H1 (cell line): ENCODE measurements at regions not wholly inside any gene's neighbourhood (a gene's known extent, or its start where the extent isn't known, plus 50 kb on each side); places are given as distances from the start of the nearest gene placed in this dataset.

ENCODE experiments used
- TAF1 ChIP-seq: IDR thresholded peaks from 2 replicates; pipeline ENCODE4 v1.6.1; 2011; ENCODE audit warnings: mild to moderate bottlenecking, low read depth, low read length
- TF ChIP-seq, protein P1 (sequence below), 3 experiments: IDR thresholded peaks; 1 replicate in 2 of 3; 2 replicates in 1 of 3; pipeline versions ENCODE4 v1.5.1 to v1.6.1; 2011; ENCODE audit warnings: low read length in 3 of 3, mild to moderate bottlenecking in 3 of 3, inconsistent platforms in 2 of 3, low read depth in 1 of 3, moderate library complexity in 1 of 3; ENCODE audit not compliant: insufficient read depth in 1 of 3; ENCODE audit errors: control extremely low read depth in 1 of 3

- TF ChIP-seq, protein P1, sequence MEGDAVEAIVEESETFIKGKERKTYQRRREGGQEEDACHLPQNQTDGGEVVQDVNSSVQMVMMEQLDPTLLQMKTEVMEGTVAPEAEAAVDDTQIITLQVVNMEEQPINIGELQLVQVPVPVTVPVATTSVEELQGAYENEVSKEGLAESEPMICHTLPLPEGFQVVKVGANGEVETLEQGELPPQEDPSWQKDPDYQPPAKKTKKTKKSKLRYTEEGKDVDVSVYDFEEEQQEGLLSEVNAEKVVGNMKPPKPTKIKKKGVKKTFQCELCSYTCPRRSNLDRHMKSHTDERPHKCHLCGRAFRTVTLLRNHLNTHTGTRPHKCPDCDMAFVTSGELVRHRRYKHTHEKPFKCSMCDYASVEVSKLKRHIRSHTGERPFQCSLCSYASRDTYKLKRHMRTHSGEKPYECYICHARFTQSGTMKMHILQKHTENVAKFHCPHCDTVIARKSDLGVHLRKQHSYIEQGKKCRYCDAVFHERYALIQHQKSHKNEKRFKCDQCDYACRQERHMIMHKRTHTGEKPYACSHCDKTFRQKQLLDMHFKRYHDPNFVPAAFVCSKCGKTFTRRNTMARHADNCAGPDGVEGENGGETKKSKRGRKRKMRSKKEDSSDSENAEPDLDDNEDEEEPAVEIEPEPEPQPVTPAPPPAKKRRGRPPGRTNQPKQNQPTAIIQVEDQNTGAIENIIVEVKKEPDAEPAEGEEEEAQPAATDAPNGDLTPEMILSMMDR (IDR thresholded peaks at IDR 0.05; ENCODE audit: control extremely low read depth in 1 of 3, insufficient read depth in 1 of 3, low read depth in 1 of 3, low read length in 3 of 3) = no peak
- TF ChIP-seq TAF1 = no peak
Observed at GRCh38 chr13:109684084-109684823, 102.1 kb downstream of the IRS2 start.
